Kidney capillary endothelial cell (primary cell): ENCODE measurements at regions not wholly inside any gene's neighbourhood (a gene's known extent, or its start where the extent isn't known, plus 50 kb on each side); places are given as distances from the start of the nearest gene placed in this dataset.
"Not testable (repeated sequence)": the region's sequence is repeated elsewhere in the genome, so short reads cannot be mapped to it uniquely, and the experiment has no call there.

Source experiments
- DNase-seq: peaks from one replicate; pipeline ENCODE4 v3.0.0-alpha.2; 2018; ENCODE audit warnings: low spot score

DNA sequence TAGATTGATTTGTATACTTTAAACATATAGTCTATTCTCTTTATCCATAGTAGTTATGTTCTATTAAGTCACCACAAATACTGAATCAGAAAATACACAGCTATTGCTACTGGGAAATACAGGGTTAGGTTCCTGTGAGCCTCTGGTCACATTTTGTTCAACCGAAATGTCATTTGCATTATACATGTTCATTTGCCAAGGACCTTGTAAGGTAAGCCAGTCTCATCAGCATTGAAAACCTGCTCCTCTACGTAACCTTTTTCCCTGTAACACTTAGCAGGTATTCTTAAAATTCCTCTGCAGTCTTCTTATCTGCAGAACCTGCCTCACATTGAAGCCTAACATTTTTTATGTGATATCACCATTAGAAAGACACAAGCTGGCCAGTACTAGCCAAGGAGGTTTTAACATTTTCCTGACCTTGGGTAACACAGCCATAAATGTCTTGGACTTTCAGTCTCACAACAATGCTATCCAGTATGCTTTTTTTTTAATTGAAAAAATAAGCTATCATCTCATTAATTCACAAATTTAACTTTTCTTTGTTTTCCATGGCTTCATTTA, 765.7 kb upstream of the IGFBP7 start:
- no peak for DNase-seq

DNA sequence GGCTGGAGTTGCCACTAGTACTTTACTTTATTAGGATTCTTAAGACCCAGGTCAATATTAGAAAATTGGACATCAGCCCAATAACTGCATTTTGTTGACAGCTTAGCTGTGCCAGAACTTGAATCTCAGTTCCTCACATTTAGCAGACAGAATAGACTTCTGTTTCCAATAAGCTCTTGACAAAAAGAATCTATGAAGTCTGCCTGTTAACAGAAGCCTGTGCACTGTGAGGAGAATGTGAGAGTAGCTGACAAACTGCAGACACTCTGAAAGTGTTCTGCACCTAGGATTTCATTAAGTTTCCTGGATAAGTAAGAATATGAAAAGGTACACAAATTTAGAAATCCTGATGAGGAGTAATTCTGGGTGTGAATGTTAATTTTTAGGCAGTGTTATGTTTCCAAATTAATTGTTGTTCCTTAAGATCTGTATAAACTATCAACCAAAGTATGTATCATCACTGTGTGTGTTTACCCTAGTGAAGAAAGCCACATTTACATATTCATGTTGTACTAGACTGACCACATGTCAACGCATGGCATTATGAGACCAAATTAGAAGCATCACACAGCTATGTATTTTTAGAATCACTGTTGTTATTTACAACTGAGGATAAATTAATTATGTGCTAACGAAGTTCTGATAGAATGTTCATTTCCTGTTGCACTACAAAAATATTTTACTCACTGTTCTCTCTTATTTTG, 756.4 kb upstream of the IGFBP7 start:
- no peak for DNase-seq

DNA sequence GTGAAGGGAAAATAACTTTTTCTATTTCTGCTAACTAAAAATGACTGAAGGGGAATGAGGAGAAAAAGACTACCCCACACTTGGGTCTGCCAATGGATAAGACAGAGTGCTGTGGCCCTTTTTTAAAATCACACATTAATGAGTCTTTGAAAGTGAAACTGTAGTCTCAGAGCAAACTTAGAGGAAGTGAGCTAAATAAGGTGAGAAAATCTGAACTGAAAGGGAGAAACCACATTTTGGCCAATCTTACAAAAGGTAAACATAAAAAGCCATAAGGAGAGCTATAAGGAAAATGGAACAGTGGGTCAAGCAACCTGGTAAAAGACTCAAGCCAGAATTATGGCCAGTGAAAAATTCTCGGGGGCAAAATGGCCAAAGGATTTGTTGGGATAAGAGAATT, 755.1 kb upstream of the IGFBP7 start:
- DNase-seq = no peak

DNA sequence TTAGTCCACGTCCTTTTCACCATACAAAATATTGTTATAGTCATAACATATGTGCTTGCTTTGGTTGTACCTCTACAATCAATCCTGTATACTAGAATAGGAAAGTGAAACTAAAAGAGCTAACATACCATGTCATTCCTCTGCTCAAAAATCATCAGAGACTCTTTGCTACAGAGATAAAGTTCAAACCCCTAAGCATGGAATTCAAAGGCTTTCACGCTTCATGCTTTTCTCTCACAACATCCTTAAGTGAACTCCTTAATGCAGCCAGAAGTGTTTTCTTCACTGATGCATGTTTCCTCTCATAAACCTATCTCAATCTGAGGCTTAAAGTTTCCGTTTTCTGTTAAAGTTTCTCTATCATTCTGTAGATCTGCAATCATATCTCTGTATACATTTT, 744.6 kb upstream of the IGFBP7 start:
- no peak for DNase-seq

DNA sequence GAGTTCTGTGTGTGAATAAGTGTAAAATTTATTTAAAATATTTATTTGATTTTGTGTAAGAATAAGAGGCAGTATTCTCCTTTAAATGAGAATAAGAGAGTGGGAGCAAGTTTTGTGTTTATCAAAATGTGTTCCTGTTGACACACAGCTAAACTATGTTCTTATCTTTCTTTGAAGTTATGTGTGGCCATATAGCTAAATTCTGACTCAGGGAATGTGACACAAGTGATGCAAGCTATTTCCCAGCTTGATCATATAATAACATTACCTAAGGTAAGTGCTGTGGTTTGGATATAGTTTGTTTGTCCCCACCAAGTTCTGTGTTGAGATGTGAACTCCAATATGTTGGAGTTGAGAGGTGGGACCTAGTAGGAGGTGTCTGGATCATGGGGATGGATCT, 740.0 kb upstream of the IGFBP7 start:
- no peak for DNase-seq

DNA sequence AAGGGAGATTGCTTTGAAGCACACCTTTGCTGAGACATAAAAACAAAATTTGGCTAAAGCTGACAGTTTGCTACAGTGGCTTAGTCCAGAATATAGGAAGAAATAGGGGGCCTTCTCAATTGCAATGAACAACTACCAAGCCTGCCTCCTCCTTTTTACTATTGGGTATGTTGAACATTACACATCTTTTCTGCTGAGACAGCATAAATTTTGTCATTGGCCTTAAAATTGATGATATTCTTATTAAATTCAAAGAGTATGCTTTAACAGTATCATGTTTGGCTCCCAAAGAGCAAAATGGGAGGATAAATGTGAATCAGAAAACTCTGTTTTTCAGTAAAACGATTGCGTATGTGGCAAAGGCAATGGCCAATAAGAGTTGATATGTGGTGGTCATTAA, 721.9 kb upstream of the IGFBP7 start:
- DNase-seq = no peak

DNA sequence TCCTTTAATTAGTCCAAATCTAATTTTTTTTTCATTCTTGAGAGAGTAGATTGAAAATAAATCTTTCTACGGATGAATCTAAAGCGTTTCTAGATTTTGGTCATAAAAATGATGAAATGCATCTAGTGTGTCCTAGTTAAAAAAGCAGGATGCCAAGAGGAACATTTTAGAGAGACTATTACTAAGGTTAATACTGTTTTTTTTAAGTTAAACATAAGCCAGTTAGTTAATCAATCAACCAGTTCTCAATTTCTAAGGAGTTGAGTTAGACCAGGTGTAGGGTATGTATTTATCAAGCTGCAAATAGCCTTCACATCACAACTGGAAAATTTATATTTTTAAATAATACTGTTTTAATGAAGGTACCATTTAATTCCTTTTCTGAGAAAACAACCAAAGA, 679.5 kb upstream of the IGFBP7 start:
- DNase-seq = no peak

DNA sequence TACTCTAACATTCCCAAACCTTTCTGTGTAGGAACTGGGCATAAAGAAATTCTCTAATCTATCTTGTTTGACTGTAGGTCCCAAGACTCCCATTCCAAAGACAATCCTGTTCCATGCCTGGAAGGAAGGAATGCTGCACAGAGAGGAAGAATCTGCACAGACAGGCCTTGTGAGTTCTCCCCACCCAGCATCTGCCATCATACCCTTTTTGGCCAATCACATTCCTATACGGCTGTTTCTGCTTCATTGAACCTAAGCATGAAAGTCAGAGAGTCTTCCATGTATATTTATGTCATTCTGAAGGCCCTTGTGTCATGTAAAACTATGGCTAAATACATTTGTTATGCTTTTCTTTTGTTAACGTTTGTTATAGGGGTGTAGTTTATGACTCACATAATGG, 667.7 kb upstream of the IGFBP7 start:
- DNase-seq = no peak

DNA sequence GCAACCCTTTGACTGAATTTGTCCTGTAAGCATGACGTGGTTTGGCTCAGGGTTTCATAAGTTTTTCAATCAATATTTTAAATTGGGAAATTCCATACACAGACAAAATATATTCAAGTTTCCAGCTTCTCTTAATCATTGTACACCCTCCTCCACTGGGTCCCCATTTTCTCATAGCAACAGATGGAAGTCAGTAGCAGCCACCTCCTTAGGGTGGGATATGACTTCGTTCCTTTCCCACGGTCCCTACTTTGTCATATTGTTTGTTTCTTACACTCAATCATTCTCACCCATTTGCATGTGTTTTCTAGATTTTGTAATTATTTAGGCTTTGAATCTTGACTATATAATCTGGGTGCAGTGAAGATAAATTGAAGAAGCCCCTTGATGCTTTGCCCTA, 664.5 kb upstream of the IGFBP7 start:
- no peak for DNase-seq

DNA sequence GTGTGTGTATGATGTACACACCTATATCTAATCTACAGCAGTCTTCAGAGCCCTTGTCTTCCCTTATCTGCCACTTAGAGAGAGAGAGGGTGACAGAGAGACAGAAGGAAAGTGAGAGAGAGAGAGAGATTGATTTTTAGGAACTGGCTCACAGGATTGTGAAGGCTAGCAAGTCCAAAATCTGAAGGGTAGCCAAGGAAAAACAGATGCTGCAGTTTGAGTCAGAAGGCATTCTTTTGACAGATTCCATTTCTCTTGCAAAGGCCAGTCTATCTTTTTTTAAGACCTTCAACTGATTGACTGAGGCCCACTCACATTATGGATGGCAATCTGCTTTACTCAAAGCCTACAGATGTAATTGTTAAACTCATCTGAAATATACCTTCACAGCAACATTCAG, 664.0 kb upstream of the IGFBP7 start:
- DNase-seq = no peak

DNA sequence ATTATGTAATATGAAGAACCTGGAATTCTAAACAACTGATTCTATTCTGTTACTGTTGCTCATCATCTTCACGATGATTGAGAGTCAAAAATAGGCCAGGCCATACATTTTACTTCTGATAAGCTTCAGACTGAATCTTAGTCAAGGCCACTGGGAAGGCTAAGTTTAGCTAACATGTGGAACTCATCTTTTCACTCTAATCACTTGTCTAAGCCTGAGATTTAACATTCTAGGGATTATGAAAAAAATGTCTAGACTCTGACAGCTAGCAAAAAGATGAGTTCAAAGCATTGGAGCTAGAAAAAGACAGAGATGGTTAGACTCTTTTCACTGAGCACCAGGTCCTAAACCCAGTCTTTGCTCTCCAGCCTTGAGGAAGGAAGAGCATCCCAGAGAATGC, 656.2 kb upstream of the IGFBP7 start:
- no peak for DNase-seq

DNA sequence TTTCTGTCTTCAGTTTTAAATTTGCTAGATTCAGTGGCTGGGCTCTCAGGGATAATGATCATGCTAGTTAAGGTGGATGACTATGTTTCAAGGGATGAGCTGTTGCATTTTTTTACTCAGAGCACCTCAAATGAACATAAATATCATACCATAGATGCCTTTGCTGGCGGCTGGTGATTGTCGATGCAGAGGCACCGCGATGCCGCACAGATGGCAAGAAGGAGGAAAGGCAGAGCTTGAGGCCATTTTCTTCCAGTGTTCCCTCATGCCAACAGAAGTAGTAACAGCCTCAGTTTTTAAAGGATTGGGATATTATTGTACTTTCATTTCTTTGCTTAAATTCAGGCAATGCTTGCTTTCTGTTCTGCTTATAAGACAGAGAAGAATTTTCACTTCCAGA, 654.7 kb upstream of the IGFBP7 start:
- DNase-seq = no peak

DNA sequence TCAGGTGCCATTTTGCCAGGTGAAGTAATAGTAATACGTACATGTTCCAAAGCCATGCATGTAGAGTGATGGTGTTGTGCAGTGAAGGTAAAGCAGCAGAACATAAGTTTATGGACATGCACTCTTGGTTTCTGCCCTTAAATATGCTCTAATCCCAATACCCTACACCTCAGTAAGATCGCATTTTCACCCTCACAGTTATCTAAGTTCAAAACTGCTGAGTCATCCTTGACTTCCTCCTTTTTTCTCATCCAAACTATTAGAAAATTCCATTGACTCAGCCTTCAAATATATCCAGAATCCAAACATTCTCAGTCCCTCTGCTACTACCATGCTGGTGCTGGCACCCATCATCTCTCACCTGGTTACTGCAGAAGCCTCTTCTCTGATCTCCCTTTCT, 652.9 kb upstream of the IGFBP7 start:
- DNase-seq = no peak

DNA sequence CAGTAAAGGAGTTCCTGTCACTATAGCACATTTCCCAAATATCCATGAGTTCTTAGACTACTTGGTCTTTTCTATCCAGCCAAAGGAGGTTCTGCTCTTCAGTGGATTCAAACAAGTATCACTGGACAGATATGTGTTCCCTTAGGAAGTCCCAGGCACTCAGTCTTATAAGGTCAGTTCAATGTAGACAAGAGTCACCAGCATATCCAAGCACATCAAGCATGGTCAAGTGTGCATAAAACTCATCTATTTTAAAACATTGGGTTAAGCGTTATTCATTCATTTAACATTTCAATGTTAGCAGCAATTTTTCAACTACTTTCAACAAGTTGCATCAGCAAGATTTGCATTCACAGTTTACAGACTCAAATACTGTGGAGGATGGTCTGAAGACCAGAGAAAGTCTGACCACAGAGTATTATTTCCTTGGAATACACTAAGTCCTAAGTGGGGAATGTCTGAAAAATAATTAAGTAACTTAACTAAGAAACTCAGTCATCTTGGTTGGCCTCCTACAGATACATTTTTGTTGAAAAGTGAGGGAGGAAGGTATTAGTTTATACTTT, 630.5 kb upstream of the IGFBP7 start:
- DNase-seq = no peak

DNA sequence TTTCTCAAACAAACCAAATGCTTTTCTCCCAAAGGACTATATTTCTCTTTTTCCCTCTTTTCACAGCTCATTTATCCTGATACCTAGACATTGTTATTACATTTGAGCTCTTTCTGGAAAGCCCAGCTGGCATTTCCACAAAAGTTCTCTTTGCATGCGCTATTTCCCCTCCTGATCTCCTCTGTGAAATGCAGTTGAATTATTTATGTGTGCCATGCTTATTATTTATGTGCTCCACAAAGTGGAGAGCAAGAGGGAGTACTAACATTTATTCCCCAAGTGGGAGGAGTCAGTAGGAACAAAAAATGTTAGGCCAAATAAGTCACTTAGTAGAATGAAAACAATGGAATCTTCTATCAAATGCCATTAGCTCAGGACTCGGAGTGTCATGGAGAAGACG, 626.6 kb upstream of the IGFBP7 start:
- no peak for DNase-seq

DNA sequence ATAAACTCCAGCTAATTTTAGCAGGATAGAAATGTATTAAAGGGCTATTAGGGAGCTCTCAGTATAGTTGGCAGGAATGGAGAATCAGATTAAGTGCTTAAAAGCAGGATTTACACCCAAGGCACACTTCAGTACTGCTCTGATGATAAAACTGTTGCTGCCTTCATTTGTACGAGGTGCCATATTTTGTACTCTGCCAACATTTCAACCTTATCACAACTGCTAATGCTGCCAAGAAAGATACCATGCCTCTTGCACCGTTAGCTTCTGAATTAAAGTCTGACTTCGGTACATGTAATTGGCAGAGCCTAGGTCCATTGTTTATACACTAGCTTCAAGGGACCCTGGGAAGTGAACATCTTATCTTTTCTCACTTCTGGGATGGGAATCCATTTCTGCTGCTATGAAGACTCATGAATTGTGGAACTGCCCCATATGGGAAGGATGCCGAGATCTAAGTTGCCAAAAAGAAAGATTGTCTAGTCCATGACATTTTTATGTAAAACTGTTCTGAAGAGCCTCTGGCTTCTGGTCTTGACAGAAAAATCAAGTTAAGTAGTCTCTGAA, 624.0 kb upstream of the IGFBP7 start:
- no peak for DNase-seq

DNA sequence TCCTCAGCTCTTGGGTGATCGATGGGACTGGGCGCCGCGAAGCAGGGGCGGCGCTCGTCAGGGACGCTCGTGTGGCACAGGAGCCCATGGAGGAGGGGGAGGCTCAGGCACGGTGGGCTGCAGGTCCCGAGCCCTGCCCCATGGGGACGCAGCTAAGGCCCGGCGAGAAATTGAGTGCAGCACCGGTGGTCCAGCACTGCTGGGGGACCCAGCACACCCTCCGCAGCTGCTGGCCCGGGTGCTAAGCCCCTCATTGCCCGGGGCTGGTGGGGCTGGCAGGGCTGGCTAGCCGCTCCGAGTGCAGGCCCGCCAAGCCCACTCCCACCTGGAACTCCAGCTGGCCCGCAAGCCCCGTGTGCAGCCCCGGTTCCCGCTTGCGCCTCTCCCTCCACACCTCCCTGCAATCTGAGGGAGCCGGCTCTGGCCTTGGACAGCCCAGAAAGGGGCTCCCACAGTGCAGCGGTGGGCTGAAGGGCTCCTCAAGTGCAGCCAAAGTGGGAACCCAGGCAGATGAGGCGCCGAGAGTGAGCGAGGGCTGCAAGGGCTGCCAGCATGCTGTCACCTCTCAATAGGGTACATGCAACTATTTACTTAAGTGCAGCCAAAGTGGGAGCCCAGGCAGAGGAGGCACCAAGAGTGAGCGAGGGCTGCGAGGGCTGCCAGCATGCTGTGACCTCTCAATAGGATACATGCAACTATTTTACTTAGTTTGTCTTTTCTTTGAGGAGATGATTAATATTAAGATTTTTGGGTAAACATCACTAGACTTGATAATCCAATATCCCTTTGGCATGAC, 619.8 kb upstream of the IGFBP7 start:
- DNase-seq = not testable (repeated sequence)

DNA sequence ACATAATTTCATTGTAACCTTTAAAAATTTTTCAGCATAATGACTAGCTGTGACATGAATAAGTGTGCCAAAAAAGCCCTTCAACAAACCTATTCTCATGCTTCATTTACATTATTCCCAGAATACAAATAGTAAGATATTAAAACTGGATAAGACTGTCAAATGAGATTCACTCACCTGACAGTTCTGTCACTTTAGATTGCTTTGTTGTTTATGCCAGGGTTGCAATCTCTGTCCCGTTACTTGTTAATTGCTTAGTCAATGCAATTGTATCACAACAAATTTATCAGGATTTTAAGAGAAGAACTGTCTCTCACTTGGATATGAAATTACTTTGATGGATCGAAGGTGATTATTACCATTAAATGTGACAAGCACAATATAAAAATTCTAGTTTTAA, 616.0 kb upstream of the IGFBP7 start:
- DNase-seq = no peak

DNA sequence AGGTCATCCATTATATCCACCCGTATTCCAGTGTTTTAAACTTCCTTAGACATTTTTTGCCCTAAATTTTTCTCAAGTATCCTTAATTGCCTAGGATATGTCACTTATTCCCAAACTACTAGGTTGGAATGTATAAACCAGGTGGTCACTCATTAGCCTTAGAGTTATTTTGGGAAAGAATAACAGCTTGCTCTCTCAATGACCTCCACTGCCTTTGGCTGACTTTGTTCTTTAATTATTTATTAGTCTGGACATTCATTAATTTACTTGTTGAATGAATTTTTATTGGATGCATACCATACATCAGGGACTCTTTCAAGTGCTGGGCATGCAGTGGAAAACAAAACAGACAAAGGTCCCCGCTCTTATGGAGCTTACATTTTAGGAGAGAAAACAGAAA, 609.3 kb upstream of the IGFBP7 start:
- no peak for DNase-seq

DNA sequence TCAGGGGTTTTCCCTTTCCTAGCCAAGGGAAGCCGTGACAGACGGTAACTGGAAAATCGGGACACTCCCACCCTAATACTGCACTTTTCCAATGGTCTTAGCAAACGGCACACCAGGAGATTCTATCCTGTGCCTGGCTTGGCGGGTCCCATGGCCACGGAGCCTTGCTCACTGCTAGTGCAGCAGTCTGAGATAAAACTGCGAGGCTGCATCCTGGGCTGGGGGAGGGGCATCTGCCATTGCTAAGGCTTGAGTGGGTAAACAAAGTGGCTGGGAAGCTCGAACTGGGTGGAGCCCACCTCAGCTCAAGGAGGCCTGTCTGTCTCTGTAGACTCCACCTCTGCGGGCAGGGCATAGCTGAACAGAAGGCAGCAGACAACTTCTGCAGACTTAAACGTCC, 604.1 kb upstream of the IGFBP7 start:
- not testable (repeated sequence) for DNase-seq

DNA sequence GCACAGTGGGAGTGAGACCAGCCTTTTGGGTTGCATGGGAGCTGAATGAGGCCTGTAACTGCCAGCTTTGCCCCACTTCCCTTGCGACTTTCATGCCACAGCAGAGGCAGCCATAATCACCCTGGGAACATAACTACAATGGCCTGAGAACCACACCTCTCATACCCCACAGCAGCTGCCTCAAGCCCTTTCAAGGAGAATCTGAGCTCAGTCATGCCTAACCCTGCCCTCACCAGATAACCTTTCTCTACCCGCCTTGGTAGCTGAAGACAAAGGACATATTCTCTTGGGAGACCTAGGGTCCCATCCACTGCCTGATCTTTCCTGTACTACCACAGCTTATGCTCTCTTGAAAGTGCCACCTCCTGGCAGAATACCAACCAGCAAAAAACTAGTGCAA, 599.9 kb upstream of the IGFBP7 start:
- DNase-seq = no peak

DNA sequence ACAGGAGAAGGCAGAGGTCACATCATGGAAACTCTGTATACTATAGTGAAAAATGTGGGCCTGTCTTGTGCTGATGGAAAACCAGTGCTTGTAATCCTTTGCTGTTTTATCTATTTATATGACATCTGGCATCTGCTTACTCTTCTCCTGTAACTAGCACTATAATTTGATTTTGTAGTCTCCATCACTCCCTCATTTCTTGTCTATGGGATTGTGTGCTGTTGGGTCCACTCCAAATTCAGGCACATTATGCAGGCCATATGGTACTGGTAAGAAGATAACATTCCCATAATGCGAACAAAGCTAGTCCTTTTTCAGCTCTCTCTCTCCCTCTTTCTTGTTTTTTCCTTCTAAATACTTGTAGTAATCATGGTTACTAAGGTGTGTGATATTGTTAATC, 581.2 kb upstream of the IGFBP7 start:
- DNase-seq = no peak

DNA sequence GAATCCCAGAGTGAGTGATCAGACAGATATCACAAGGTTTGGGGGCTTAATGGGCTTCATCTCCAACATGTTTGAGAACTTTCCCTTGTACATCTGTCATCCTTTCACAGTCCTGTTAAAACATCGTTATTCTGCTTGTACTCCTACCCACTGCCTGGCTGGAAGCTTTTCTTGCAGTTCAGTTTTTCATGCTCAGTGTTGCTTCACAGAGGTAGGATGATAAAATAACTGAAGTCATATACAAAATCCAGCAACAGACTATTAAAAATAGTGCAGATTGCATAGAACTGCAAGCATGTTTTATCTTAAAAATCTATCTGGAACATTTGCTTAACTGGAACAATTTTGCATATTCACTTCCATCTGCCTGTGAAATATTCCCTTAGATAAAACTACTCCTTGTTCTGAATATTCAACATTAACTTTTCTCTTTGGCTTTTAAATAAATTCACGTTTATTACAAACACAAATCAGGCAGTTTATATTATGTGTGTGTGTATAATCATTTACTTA, 579.6 kb upstream of the IGFBP7 start:
- DNase-seq = no peak
